ENCODE measurements at regions not wholly inside any gene's neighbourhood (a gene's known extent, or its start where the extent isn't known, plus 50 kb on each side); places are given as distances from the start of the nearest gene placed in this dataset.

- CTCF ChIA-PET, result no interaction called here
- no peaks in the 10 kb centered on the region for H3K36me3 ChIP-seq (ENCODE audit: control insufficient read depth in 2 of 2, insufficient read depth in 1 of 2, low read length in 2 of 2)
- H3K4me1 ChIP-seq (ENCODE audit: control insufficient read depth, insufficient read depth, low read length), result no peaks in the 10 kb centered on the region
- no peaks in the 10 kb centered on the region for H3K9me3 ChIP-seq (ENCODE audit: control insufficient read depth, insufficient read depth, low read depth, low read length)
- TF ChIP-seq ZNF670 (tag by site-specific recombination; IDR thresholded peaks at IDR 0.05; ENCODE audit: low read depth) (no peak), ZSCAN30 (tag by site-specific recombination; IDR thresholded peaks at IDR 0.05) (no peak)
- POLR2A ChIA-PET, result interaction anchor here (0.7 kb wide), 1 partner anchor 37 kb away, joined by 3 read pairs; no protein-coding TSS in a partner anchor
- H3K27ac ChIP-seq (ENCODE audit: extremely low read depth, low read depth, low read length), result no peak overlapping the region
- H3K4me3 ChIP-seq (ENCODE audit: low read depth, low read length), result no peak overlapping the region
These were observed 187.2 kb downstream of the TOMM20 start for GRCh38 chr1:234941321-234942011.

GRCh38 chr1:234940841-234941240 lies 187.8 kb downstream of the TOMM20 start:
- no peak for TF ChIP-seq ZNF610 (tag by site-specific recombination; IDR thresholded peaks at IDR 0.05; ENCODE audit: borderline replicate concordance)
- no peak for TF ChIP-seq ZNF660 (tag by site-specific recombination; IDR thresholded peaks at IDR 0.05)
- TF ChIP-seq ZBTB26 (tag by site-specific recombination; optimal IDR thresholded peaks at IDR 0.05), result no peak
- no peak for TF ChIP-seq KLF17 (tag by site-specific recombination; IDR thresholded peaks at IDR 0.05)
- TF ChIP-seq, protein P1, sequence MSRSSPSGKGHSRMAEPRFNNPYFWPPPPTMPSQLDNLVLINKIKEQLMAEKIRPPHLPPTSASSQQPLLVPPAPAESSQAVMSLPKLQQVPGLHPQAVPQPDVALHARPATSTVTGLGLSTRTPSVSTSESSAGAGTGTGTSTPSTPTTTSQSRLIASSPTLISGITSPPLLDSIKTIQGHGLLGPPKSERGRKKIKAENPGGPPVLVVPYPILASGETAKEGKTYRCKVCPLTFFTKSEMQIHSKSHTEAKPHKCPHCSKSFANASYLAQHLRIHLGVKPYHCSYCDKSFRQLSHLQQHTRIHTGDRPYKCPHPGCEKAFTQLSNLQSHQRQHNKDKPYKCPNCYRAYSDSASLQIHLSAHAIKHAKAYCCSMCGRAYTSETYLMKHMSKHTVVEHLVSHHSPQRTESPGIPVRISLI (tag by site-specific recombination; IDR thresholded peaks at IDR 0.05), result no peak
- TF ChIP-seq SETDB1 (IDR thresholded peaks at IDR 0.05; ENCODE audit: insufficient read length, low read length), result no peak
- TF ChIP-seq ZNF76 (tag by site-specific recombination; IDR thresholded peaks at IDR 0.05; ENCODE audit: borderline replicate concordance, low read depth), result no peak
- no peak for TF ChIP-seq ZBTB17 (tag by site-specific recombination; IDR thresholded peaks at IDR 0.05)
- TF ChIP-seq, protein P2, sequence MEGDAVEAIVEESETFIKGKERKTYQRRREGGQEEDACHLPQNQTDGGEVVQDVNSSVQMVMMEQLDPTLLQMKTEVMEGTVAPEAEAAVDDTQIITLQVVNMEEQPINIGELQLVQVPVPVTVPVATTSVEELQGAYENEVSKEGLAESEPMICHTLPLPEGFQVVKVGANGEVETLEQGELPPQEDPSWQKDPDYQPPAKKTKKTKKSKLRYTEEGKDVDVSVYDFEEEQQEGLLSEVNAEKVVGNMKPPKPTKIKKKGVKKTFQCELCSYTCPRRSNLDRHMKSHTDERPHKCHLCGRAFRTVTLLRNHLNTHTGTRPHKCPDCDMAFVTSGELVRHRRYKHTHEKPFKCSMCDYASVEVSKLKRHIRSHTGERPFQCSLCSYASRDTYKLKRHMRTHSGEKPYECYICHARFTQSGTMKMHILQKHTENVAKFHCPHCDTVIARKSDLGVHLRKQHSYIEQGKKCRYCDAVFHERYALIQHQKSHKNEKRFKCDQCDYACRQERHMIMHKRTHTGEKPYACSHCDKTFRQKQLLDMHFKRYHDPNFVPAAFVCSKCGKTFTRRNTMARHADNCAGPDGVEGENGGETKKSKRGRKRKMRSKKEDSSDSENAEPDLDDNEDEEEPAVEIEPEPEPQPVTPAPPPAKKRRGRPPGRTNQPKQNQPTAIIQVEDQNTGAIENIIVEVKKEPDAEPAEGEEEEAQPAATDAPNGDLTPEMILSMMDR (tag by site-specific recombination; IDR thresholded peaks at IDR 0.05), result no peak
- no peak for TF ChIP-seq TSHZ1 (tag by site-specific recombination; IDR thresholded peaks at IDR 0.05; ENCODE audit: borderline replicate concordance)
- no peak for TF ChIP-seq ZNF23 (tag by site-specific recombination; IDR thresholded peaks at IDR 0.05; ENCODE audit: borderline replicate concordance)
- no peak for TF ChIP-seq ZBTB11 (tag by site-specific recombination; conservative IDR thresholded peaks at IDR 0.05; ENCODE audit: low read depth)
- TF ChIP-seq ZFP69B (tag by site-specific recombination; IDR thresholded peaks at IDR 0.05), result no peak
- no peaks in the 10 kb centered on the region for H3K4me1 ChIP-seq (ENCODE audit: control insufficient read depth, insufficient read depth, low read length)
- no peaks in the 10 kb centered on the region for H3K36me3 ChIP-seq (ENCODE audit: control insufficient read depth in 2 of 2, insufficient read depth in 1 of 2, low read length in 2 of 2)
- H3K4me3 ChIP-seq (ENCODE audit: low read depth, low read length), result no peak overlapping the region
- CTCF ChIA-PET, result interaction anchor here (1.4 to 1.5 kb wide), 2 partner anchors 9 to 12 kb away, joined by 4 read pairs; no protein-coding TSS in a partner anchor
- POLR2A ChIA-PET, result no interaction called here
- no peaks in the 10 kb centered on the region for H3K9me3 ChIP-seq (ENCODE audit: control insufficient read depth, insufficient read depth, low read depth, low read length)
- no peak overlapping the region for H3K27ac ChIP-seq (ENCODE audit: extremely low read depth, low read depth, low read length)

All from HEK293 (cell line).